Activated effector memory CD4-positive, alpha-beta T cell treated with anti-CD3 and anti-CD28 coated beads, Interleukin-2, amount 50 U/mL, for 16 hours (primary cell): ENCODE measurements at regions not wholly inside any gene's neighbourhood (a gene's known extent, or its start where the extent isn't known, plus 50 kb on each side); places are given as distances from the start of the nearest gene placed in this dataset.

Experiments
- DNase-seq: peaks from one replicate; pipeline ENCODE4 v3.0.0-alpha.2; 2020

DNA sequence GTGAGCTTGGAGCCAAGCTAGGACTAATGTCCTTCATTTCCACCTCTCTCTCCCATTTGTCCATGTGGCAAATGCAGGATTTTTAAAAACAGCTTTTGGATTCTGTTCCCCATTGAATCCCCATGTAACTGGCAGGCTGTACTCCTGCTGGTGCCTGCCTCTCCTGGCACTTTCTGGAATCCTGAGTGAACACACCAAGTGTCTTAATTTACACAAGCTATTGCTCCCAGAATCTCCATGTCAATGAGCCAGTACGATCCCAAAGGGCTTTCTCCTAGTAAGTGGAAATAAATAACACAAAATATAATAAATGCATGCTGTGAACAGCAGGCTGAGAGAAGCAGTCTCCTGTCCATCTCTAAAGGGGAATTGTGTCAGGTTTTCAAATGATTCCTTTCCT lies 88.4 kb upstream of the WWC1 start:
- DNase-seq: no peak

DNA sequence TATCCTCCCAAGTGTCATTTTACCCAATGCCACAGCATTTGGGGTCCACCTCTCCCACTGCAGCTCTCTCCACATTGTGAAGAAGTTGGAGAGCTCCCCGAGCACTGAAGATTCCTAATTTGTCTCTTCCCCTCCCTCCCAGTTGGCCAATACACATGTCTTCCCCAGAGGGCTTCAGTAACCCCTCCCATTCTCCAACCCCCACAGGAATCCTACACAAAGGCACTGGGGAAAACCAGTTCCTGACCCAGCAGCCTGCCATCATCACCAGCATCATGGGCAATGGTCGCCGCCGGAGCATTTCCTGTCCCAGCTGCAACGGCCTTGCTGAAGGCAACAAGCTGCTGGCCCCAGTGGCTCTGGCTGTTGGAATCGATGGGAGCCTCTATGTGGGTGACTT lies 87.3 kb upstream of the WWC1 start:
- DNase-seq: no peak

DNA sequence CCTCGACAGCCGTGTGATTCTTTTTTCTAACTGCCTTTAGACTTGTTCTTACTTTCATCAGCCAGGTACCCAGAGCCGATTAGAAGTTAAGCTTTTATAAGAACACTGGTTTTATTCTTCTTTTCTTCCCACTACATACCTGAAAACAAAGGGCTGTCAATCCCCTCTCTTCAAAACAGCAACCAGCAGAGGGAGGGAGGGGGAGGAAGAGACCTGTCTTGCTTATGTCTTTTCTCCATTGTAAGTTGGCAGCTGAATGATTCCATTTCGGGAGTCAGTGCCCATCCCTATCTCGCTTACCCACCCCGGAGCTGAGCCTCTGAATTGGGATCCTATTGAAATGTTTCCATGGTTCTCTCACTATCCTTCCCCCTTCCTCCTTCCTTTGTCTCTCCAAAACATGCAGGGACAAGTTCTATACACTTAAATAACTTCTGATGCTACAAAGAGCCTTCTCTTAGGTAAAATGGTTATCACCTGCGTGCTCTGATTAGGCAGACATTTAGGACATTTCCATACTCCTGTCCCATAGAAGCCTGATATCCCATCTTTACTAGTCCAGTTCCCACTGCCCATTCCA lies 83.9 kb upstream of the WWC1 start:
- no peak for DNase-seq

DNA sequence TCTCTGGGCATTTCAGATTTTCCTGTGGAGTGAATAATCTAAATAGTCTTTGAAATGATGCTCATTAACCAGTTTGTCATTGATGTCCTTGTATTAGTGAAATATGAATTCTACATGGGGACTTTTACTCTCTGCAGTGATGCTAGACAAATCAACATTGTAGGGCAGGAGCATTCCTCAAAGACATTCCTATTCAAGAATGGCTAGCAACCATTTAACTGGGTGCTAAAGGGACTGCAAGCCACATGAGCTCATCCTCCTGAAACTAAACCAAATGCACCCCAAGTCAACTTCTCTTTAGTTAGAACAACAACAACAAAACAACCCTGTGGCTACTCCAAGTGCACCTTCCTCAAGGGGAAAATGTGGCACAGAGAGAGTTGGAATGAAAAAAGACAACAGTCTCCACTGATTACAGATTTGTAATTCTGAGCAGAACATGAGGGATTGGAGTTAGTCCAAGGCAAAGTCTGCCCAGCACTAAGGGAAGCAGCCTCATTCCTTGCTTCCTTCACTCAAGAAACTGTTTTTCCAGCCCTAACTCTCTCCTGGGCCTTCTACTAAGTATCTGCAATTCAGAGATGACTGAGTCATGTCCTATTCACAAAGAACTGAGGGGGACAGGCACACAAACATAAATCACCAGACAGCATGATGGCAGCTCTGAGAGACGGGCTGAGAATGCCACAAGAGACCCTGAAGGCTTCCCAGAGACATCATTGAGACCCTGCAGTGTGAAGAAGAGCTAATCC lies 82.0 kb upstream of the WWC1 start:
- no peak for DNase-seq

DNA sequence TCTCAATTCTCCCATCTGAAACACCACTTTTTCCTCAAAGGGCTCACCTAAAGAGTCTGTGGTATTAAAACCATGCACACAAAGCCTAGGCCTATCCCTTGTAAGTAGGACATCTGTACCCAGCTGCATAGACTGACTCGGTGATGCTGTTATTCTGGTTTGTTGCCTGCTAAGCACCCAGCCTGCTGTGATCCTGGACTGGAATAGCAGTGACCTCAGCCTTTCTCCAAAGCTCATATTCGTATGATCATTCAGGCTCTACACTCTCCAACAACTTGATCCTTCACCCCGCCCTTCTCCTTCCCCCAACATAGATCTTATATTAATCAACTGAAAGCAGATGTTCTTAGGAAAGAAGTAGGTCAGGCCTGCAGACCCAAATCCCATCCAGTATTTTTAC lies 81.4 kb upstream of the WWC1 start:
- no peak for DNase-seq

DNA sequence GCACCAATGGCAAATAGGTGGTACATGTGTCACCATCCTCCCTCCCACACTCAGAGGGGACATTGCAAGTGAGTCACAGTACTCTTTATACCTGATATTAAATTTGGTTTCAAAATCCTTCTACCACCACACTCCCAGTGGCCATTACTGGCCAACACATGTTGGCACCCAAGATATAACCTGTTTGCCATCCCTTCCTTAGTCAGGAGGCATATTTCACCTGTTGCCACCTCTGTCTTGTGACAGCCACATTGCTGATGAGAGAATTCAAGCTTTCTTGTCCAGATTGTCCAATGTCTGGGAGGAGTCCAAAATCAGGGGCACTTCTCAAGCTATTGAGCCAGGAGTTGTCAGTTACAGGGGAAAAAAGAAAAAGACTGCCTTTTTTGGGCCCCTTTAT lies 80.2 kb upstream of the WWC1 start:
- DNase-seq: no peak

DNA sequence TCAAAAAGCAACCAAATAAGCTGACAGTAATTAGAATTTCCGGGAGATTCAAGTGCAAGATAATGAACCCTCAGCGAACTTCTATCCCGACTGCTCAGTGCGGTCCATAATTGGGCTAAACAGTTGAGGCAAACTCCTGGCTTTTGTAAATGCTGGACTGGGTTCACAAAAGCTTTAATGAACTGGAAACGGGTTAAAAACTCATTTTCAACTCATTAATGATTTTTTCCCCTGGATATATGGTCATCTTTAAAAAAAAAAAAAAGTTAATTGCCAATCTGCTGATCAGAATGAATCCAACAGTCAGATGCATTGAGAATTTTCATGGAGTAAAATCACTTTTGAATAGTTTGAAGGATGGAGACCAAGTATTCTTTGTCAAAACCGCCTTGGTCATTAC lies 79.5 kb upstream of the WWC1 start:
- DNase-seq: no peak

DNA sequence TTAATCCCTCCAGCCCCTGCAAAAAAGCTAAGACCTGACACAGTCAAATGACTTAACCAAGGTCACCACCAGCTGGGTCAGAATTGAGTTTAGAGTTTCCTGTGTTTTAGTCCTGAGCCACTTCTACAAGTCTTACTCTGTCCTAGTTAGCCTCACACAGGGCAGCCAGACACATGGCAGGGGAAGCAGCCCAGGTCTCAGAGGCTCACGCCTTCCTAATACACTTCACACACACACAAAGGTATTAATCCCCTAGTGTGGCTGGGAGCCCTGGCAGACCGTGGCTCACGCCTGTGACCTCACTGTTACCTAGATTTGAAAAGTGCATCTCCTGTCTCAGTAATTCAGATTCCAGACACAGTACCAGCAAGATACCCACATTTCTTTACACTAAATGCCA lies 77.4 kb upstream of the WWC1 start:
- no peak for DNase-seq

DNA sequence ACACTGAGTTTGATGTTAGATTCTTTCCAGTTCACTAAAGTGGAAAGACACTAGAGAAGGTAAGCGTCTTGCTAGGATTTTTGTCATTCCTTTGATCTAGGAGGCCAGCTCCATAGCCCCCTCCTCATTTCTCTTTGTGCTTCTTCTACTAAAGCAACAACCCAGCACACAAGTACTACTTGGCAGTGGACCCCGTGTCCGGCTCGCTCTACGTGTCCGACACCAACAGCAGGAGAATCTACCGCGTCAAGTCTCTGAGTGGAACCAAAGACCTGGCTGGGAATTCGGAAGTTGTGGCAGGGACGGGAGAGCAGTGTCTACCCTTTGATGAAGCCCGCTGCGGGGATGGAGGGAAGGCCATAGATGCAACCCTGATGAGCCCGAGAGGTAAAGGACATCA lies 76.6 kb upstream of the WWC1 start:
- DNase-seq: no peak

DNA sequence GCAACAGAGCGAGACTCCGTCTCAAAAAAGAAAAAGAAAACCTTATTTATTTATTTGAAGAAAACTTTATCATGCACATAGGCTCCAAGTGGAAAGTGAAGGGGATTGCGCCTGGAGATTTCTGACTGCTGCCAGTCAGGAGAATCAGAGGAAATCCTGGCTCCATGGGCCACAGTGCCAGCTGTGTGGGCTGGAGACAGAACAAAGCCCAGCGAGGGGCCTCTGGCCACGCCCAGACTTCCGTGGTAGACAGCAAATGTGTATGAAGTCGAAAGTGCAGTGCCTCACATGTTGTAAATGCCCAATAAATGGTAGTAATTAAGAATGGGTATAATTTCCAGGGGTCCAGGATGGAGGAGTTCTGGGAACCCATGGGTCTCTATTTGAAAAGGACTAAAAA lies 75.8 kb upstream of the WWC1 start:
- DNase-seq: no peak

DNA sequence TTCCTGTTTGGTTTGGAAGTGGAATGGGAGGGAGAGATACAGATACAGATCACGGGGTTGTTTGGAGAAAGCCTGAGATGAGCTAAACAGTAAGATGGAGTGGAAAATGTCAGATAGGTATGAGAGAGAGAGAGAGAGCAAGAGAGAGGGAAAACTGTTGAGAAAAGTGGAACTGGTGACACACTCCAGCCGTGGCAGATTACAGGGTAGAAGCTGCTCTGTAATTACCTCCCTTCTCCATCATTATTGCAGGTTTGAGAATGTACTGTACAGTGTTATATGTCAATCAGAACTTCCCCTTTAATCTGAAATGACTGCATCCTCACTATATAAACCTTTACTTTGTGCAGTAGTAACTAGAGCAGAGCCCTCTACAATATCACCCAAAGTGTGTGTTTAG lies 74.5 kb upstream of the WWC1 start:
- no peak for DNase-seq

DNA sequence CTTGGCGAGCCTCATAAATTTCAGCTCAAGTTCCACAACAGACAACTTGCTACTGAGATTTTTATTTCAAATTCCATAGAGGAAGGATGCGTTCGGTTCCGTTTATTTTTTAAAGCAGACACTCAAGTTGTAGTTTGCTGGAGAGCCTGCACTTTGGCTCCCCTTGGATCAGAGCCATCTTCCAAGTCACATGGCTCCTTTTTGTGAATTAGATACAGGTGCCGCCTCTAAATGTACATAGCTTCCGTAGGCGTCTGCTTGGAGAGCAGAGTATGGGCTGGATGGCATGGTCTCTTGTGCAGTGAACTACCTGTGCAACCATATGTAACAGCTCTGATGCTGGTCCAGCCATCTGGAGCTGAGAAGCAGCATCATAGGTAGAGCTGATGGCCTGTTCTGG lies 73.9 kb upstream of the WWC1 start:
- no peak for DNase-seq

DNA sequence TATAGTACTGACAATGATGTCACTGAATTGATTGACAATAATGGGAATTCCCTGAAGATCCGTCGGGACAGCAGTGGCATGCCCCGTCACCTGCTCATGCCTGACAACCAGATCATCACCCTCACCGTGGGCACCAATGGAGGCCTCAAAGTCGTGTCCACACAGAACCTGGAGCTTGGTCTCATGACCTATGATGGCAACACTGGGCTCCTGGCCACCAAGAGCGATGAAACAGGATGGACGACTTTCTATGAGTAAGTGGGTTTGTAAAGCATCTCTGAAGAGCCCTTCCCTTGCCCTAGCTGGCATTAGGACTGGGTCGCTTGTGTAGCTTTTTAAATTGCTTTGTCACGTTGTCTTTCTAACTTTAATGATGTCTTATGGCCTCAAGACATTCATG lies 72.7 kb upstream of the WWC1 start:
- no peak for DNase-seq

DNA sequence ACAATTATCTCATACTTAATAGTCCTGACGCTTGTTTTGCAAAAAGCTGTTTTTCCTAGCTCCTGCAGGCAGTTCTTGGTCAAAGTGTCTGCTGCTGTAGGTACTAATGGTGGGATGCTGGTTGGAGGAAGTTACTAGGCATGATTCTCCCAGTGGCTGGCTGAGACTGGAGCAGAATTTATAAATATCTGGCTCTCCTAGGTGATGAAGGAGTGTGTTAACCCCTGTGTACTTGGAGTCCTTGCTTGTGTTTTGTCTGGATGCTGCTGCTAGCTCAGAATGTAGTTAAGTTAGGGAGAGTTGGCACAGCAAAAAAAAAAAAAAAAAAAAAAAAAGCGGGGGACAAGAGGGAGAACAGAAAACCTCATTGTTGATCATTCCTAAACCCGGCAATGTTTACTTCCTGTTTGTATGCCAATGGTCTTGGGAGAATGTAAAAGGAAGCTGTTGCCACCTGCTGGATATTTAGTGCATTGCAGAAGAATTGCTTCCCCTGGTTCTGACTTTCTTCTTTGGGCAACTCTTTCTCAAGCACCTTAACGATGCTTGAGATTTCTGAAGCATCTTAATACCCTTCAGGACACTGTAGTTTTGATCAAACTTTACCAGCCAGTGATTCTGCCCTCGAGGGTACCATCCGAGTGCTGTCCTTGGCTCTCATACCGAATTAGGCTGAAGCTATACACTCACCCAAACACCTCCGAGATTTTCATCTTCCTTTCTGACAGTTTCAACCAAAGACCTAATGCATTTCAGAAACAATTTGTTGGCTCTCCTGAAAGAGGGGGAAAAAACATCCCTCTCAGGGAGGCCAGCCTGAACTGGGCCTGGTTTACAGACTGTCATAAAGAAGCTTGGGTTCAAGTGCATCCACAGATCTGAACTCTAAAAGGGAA lies 71.7 kb upstream of the WWC1 start:
- DNase-seq: no peak

DNA sequence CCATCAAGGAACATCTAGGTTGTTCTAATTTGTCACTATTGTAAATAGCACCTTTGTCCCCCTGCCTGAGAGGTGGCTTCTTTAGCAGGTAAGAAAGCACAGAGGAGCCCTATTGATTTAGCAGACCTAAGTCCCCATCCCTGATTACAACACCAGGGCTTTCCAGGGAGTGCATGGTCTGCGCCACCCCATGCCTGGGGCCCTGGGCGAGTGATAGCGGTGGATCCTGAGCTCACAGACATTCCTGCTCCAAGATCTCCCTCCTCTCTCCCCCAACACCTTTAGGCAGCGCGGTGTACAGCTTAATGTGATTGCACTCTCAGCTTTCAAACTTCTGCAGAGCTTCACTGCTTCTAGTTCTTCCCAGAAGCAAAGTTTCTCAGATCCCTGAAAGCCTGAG lies 67.4 kb upstream of the WWC1 start:
- DNase-seq: no peak

DNA sequence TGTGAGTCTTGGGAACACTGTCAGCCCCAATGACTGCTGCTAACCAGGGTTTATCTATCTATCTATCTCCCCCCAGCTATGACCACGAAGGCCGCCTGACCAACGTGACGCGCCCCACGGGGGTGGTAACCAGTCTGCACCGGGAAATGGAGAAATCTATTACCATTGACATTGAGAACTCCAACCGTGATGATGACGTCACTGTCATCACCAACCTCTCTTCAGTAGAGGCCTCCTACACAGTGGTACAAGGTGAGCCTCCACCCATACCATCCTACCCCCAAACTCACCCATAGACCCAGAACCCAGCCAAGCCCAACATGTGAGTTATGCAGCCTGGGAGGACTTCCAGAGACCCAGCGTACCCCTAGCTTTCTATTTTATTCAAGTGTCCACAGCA lies 65.4 kb upstream of the WWC1 start:
- DNase-seq: no peak

DNA sequence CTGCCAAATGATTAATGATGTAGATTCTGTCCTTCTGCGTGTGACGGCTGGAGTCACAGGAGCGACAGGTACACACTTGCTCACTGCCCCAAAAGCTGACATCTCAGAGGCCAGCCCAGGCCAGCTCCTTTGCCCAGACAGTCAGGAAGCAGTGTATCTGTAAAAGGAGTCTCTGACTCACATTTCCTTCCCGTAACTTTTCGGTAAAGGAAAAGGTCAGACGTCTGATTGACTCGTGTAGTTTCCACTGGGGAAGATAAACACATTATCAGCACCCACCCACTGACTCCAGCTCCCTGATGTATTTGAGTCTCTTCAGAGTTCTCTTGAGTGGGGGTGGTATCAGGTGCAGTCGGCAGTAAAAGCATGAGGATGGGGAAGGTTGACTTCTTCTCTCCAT lies 64.4 kb upstream of the WWC1 start:
- no peak for DNase-seq

DNA sequence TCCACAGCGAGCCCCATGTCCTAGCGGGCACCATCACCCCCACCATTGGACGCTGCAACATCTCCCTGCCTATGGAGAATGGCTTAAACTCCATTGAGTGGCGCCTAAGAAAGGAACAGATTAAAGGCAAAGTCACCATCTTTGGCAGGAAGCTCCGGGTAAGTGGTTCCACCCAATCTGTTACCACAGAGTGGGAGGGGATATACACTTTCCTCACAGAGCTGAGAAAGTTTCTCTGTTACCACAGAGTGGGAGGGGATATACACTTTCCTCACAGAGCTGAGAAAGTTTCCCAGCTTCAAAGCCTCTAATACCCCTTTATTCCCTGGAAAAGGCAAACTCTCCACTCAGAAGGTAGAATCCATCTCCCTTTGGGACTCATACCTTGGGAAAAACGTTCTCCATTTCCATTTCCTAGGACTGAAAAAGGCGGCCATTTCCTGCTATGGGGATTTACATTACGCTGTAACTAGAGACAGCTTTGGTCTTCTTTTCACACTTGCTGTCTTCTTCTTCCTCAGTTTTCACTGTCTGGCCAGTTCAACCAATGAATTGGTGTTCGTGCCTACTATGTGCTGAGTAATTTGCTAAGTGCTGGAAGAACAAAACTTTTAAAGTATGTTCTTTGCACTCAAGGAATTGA lies 63.4 kb upstream of the WWC1 start:
- no peak for DNase-seq

DNA sequence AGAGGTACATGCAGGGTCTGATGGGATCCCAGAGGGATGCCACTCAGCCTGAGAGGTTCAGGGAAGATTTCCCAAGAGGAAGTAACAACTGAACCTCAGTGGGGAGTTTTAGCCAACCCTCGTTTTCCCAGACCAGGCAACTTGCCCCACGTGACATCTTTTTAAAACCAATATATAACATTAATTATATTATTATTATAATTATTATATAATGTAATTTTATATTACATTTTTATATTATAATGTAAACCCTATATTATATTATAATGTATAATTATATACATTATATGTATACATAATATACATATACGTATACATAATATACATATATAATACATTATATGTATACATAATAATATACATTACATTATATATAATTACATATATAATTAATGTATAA lies 62.8 kb upstream of the WWC1 start:
- no peak for DNase-seq

DNA sequence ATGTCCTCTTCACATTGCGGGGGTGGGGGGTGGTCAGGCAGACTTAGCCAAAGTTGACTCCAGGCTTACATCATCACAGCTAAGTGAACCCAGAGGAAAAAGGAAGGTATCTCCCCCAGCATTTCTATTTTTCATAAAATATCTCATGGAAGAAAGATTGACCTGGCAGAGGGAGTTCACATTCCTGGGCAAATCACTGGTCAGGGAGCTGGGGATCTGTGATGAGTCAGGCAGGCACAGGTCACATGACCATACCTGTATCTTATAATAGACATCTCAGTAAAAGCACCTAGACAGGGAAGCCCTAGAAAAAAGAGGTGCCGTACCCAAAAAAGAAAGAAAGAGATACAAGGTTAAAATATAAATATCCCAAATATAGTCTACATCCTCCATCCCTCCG lies 57.3 kb upstream of the WWC1 start:
- no peak for DNase-seq

DNA sequence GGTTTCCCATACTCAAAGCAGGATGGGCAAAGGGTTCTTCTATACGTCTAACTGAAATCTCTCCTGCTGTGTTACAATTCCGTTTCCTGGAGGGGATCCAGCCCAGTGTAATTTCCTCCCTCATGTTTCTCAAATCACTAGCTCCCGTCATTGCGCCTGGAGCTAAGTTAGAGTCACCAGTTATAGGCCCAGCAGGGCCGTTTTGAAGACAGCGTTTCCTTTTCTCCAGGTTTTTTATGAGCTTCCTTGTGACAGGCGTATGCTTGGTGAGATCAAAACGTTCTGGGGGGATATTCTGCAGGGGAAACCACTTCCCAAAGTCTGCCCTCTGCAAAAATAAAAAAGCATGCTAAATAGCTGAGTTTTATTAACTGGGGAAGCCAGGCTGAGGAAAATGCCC lies 53.0 kb upstream of the WWC1 start:
- DNase-seq: no peak

DNA sequence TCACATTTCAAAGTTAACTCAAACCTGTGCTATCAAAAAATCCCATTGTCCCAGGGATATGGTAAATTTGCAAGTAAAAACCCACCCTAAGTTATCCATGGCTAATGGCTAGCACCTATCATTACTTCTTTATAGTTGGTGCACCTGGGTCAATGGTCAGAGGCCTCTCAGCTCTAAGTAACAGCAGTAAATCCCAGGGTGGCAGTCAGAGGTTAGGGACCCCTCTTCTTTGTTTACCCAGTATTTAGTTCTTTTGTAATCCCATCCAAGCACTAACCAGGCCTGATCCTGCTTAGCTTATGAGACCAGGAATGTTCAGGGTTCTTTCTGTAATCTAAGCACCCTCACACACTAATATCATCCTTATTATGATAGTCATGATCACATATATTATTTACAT lies 52.1 kb upstream of the WWC1 start:
- no peak for DNase-seq
